ENCODE measurements at regions not wholly inside any gene's neighbourhood (a gene's known extent, or its start where the extent isn't known, plus 50 kb on each side); places are given as distances from the start of the nearest gene placed in this dataset.

- no peak for DNase-seq
Measured at GRCh38 chr1:229098903-229099578, 171.9 kb upstream of the RAB4A start.

GRCh38 chr1:229101011-229101871 lies 169.7 kb upstream of the RAB4A start:
- DNase-seq: no peak

GRCh38 chr1:229102741-229103391 lies 168.0 kb upstream of the RAB4A start:
- DNase-seq: no peak

- no peak for DNase-seq
Measured at GRCh38 chr1:229104654-229105053, 166.3 kb upstream of the RAB4A start.

- DNase-seq: no peak
Measured at GRCh38 chr1:229105109-229105508, 165.8 kb upstream of the RAB4A start.

GRCh38 chr1:229105822-229106525 lies 164.9 kb upstream of the RAB4A start:
- no peak for DNase-seq

- no peak for DNase-seq
Measured at GRCh38 chr1:229106526-229107125, 164.3 kb upstream of the RAB4A start.

GRCh38 chr1:229107304-229107815 lies 163.6 kb upstream of the RAB4A start:
- DNase-seq: no peak

- no peak for DNase-seq
Measured at GRCh38 chr1:229107972-229108371, 162.9 kb upstream of the RAB4A start.

GRCh38 chr1:229108598-229109201 lies 162.2 kb upstream of the RAB4A start:
- DNase-seq: no peak

- no peak for DNase-seq
Measured at GRCh38 chr1:229109320-229109761, 161.6 kb upstream of the RAB4A start.

GRCh38 chr1:229110986-229111385 lies 159.9 kb upstream of the RAB4A start:
- DNase-seq: no peak

GRCh38 chr1:229111703-229112319 lies 159.1 kb upstream of the RAB4A start:
- DNase-seq: no peak

GRCh38 chr1:229112832-229113548 lies 157.9 kb upstream of the RAB4A start:
- no peak for DNase-seq

- no peak for DNase-seq
Measured at GRCh38 chr1:229114315-229114714, 156.6 kb upstream of the RAB4A start.

GRCh38 chr1:229114850-229115365 lies 156.0 kb upstream of the RAB4A start:
- DNase-seq: no peak

GRCh38 chr1:229116114-229116513 lies 154.8 kb upstream of the RAB4A start:
- DNase-seq: no peak

- DNase-seq: peak; percentile 12 to 44
Measured at GRCh38 chr1:229117664-229118300, 153.1 kb upstream of the RAB4A start.

GRCh38 chr1:229118477-229119061 lies 152.3 kb upstream of the RAB4A start:
- no peak for DNase-seq

- no peak for DNase-seq
Measured at GRCh38 chr1:229119161-229119560, 151.8 kb upstream of the RAB4A start.
